GM23338 (cell line): ENCODE measurements at regions not wholly inside any gene's neighbourhood (a gene's known extent, or its start where the extent isn't known, plus 50 kb on each side); places are given as distances from the start of the nearest gene placed in this dataset. TPM values are rescaled to one million over a fixed set of nuclear protein-coding genes. Genes with fewer than 3 reads are reported as not detected.

Experiments used
- ZNF462 ChIP-seq: fragments of 250-450 bp; sonication (Bioruptor Pico); IDR thresholded peaks from 2 replicates; pipeline ENCODE4 v1.5.0; 2020; ENCODE audit warnings: mild to moderate bottlenecking, moderate library complexity
- small RNA-seq: library from RNA; depleted of rRNA; stranded (forward); fragments of <200 nt; gene quantifications from one replicate; pipeline ENCODE3, GENCODE V24; 2014; ENCODE audit warnings: low replicate concordance

- peak; percentile 77; the same call in 1 of the 2 replicates for TF ChIP-seq ZNF462 (CRISPR knock-in tag)
Observed at GRCh38 chr10:16386855-16387254, 50.0 kb upstream of the PTER start (continued).

Small RNA genes in the stretch of these regions (small RNA-seq; reads per million reads assigned to genes)
- gene RF00322, result not detected
- not detected for gene RNU6-1075P
